HG03103 (cell line): ENCODE measurements at regions not wholly inside any gene's neighbourhood (a gene's known extent, or its start where the extent isn't known, plus 50 kb on each side); places are given as distances from the start of the nearest gene placed in this dataset.
"Not testable (repeated sequence)": the region's sequence is repeated elsewhere in the genome, so short reads cannot be mapped to it uniquely, and the experiment has no call there.

Experiments
- ATAC-seq: cut with Tn5 transposase; IDR thresholded peaks from one replicate; pipeline ENCODE4 v1.9.1; 2021; ENCODE audit warnings: low read depth; ENCODE audit not compliant: unreplicated experiment

DNA sequence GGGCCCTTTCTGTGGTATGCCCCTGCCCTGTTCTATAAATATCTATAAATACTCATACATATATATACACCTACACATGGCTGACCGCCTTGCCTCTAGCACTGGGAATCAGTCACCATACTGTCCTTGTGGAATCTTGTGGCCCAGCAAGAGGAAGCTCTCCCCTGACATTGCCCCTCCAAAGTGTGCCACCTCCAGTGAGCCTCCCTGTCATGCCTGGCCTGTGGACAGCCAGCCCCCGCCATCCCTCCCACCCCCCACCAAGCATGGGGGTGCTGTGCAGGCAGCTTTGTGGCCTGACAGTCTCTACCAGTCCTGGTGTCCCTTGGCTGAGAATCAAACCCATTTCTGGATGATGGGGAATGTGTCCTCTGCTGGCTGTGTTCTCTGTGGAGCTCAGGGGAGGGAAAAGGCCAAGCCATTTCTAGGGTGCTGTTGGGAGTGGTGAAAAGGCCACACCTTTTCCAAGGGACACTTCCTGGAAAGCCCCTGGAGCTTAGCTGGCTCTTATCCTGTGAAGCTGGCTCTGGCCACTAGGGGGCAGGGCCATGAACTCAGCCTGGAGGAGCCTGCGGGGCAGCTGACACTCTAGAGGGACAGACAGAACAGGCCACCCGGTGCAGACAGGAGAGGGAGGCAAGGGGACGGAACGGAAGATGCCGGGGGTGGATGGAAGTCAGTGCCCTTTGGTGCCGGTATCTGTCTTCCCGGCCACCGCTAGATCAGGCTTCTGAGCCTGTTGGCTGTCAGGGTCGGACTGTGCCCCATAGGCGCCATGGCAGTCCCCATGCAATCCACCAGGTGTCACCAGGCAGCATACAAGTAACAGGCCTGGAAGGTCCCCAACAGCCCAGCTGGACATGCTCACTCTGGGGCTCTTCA, 167.2 kb downstream of the TBC1D2B start:
- not testable (repeated sequence) for ATAC-seq

DNA sequence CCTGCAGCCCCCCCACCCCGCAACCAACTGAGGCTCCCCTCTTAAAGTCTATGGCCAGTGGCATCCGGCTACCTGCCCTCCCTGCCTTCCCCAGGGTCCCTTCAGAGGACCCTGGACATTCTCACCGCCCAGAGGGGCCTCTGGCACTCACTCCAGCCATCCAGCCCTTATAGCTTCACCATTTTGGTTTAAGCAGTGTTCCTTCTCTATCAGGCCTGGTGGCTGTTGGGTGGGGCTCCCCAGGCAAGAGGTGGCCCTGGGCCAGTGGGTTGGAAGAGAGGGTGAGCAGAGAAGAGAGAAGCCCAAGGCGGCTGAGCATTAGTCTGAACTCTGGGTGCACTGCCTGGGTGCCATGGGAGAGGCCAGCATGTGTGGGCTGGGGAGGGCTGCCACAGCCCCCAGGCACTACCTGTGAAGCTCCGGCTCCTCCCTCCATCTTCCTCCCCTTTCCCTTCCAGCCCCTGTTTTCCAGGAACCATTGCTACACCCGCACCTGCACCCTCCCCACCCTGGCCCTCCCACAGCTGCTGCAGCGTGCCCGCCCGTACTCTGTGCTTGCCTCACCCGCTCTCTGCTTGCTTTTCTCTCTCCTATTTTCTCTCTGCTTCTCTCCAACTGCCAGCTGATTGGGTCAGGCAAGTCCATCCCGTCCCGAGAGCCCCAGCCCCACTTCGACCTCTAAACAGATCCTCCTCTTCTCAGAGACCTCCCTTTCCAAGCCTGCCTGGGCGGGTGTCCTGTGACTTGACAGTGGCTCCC, 168.2 kb downstream of the TBC1D2B start:
- ATAC-seq = no peak

DNA sequence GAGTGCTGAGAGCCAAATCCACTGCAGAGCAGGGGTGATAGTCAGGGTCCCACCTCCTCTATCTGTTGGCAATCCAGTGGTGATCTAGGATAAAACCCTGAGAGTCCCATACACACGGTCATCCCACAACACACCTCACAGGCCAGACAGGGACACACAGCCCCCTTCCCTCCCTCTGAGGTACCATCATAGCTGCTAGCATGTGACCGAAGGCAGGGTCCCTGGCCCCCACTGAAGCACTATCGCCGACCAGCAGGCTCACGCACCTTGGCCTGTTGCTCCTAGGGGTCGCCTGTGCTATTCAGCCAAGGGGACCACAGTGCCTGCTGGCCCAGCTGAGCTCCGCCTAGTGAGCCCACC, 168.8 kb downstream of the TBC1D2B start:
- ATAC-seq = not testable (repeated sequence)

- ATAC-seq = no peak
These were observed 169.4 kb downstream of the TBC1D2B start for GRCh38 chr15:77907824-77908751.

DNA sequence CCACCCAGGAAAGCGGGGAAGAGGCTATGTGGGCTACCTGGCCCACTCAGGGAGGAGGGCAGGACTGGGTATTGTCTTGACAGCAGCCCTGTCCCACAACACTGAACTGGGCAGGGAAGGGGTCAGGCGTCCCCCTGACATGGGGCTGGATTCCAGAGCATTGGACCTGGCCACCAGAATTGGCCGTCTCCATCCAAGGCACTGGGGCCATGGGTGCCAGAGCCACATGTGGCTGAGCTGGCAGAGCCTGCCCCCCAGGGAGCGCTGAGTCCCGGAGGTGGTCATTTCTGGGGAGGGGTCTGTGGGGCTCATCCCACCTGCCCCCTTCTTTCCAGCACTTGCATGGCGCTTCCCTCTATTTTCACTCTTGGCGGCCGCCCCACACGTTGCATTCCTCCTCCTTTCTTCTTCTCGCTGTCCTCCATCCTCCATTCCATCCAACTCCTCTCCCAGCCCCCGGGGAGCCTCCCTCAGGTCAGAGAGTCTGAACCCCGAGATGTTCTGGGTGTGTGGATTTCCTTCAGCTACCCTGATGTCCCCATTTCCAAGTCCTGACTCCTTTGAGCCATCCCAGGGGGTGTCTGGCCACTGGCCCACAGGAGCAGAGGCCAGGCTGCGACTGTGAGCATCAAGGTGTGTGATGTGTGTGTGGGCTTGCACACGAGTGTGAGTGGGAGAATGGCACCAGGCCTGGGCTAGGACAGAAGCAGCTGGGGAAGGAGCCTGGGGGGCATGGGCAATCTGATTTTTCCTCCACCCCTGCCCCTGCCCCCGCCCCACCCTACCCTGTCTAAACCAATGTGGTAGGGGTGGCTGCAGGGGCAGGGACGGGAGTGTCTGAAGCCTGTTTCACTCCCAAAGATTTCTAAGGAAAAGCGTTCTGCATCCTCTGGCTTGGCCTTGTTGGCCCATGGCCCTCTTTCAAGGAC, 171.2 kb downstream of the TBC1D2B start:
- not testable (repeated sequence) for ATAC-seq

GRCh38 chr15:77905301-77905920, 172.1 kb downstream of the TBC1D2B start:
- no peak for ATAC-seq

DNA sequence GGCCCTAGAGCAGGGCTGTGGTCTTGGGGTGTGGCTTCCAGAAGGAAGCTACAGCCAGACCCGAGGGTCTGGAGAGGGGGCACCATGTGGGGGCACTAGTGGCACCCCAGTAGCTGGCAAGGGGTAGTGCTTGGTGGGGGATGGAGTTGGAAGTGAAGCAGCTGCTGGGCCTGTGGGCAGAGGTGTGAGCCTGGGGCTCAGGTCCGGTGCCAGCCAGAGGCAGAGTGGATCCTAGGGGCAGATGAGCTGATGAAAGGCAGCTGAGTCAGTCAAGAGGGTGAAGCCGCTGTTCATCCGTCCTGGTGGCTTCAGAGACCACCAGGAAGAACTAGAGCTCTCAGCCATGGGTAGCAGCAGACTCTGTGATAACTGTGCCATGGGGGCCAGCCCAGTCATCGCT, 172.6 kb downstream of the TBC1D2B start:
- no peak for ATAC-seq

GRCh38 chr15:77904436-77904821, 173.1 kb downstream of the TBC1D2B start:
- ATAC-seq = no peak

GRCh38 chr15:77903761-77904435, 173.6 kb downstream of the TBC1D2B start:
- ATAC-seq = not testable (repeated sequence)

DNA sequence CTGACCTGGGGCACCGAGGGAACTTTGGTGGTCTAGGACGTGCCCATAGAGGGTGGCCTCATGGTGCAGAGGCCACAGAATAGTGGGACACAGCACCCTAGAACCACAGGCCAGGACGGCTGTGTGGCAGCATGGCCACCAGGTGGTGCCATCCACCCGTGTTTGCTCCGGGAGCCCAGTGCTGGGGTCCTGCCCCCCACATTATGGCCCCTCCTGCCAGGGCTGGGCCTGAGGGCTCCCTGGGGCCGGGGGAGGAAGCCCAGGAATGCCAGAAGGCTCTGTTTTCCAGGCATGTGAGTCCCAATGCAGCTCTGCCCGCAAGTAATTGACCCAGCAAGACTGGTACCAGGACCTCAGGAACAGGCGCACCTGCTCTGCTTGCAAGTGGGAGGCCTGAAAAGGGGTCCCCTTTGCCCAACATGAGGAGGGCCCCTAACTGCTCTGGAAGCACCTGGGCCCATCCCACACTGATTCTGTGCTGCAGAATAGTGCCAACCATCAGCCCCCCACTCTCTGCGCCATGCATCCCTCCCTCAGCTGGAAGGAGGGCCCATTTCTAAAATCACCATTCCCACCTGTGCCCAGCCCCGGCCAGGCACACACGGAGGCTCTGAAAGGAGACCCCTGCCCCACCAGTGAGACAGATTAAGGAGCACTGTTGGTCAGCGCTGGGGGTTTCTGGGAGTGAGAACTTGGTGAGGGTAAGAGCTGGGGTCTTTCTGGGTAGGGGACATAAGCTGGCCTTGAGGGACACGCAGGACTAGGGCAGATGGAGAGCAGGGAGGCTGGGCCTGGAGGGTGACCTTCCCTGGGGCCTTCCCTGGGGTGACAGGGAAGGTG, 174.4 kb downstream of the TBC1D2B start:
- ATAC-seq = not testable (repeated sequence)

GRCh38 chr15:77901921-77902750, 175.4 kb downstream of the TBC1D2B start:
- no peak for ATAC-seq

DNA sequence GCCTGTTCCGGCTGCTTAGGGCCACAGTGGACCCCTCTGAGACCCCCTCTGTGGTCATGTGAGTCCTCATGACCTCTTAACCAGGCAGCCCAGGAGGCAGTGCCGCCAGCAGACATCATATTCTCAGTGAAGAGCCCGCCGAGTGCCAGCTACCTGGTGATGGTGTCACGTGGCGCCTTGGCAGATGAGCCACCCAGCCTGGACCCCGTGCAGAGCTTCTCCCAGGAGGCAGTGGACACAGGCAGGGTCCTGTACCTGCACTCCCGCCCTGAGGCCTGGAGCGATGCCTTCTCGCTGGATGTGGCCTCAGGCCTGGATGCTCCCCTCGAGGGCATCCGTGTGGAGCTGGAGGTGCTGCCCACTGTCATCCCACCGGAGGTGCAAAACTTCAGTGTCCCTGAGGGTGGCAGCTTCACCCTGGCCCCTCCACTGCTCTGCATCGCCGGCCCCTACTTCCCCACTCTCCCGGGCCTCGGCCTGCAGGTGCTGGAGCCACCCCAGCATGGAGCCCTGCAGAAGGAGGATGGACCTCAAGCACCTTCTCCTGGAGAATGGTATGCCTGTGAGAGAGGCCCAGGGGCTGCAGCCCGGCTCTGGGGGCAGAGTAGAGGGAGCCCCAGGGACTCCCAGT, 176.1 kb downstream of the TBC1D2B start:
- no peak for ATAC-seq

DNA sequence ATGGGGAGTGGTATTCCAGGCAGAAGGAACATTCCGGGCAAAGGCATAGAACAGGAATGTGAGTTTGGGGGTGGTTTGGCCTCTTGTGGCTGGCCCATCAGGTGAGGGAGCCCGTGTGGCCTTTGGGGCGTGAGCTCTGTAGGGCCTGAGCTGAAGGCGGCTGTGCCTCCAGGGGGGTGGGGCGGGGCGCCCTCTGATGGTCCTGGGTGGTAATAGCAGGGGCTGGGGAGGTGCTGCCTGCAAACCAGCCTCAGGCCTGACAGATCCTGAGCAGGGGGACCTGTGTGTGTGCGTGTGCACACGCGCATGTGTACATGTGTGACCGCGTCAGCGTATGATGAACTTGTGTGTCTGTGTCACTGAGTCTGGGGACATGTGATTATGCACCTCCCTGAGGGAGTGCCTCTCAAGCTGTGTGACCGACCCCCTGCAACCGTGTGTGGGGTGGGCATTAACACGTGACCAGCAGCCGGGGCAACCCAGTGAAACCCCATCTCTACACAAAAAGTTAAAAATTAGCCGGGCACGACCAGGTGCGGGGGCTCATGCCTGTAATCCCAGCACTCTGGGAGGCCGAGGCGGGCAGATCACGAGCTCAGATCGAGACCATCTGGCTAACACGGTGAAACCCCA, 177.1 kb downstream of the TBC1D2B start:
- ATAC-seq = not testable (repeated sequence)

- ATAC-seq = not testable (repeated sequence)
These were observed 177.7 kb downstream of the TBC1D2B start for GRCh38 chr15:77899776-77900175.

DNA sequence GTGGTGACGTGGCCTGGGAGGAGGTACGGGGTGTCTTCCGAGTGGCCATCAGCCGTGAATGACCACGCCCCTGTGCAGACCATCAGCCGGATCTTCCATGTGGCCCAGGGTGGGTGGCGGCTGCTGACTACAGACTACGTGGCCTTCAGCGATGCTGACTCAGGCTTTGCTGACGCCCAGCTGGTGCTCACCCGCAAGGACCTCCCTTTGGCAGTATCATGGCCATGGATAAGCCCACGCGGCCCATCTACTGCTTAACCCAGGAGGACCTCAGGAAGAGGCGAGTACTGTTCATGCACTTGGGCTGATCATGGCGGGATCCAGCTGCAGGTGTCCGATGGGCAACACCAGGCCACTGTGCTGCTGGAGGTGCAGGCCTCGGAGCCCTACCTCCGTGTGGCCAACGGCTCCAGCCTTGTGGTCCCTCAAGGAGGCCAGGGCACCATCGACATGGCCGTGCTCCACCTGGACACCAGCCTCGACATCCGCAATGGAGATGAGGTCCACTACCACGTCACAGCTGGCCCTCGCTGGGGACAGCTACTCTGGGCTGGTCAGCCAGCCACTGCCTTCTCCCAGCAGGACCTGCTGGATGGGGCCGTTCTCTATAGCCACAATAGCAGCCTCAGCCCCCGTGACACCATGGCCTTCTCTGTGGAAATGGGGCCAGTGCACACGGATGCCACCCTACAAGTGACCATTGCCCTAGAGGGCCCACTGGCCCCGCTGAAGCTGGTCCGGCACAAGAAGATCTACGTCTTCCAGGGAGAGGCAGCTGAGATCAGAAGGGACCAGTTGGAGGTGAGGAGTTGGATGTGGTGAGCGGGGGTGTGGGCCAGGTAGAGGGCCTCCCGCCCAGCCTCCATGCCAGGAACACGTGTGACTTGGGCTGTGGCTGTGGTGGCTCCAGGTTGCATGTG, 178.4 kb downstream of the TBC1D2B start:
- ATAC-seq = no peak
